RPMI7951 (cell line): ENCODE measurements at regions not wholly inside any gene's neighbourhood (a gene's known extent, or its start where the extent isn't known, plus 50 kb on each side); places are given as distances from the start of the nearest gene placed in this dataset.
"Not testable (repeated sequence)": the region's sequence is repeated elsewhere in the genome, so short reads cannot be mapped to it uniquely, and the experiment has no call there.

Source experiments
- DNase-seq: peaks from one replicate; pipeline ENCODE4 v3.0.0-alpha.2; 2012; ENCODE audit warnings: low read depth

DNA sequence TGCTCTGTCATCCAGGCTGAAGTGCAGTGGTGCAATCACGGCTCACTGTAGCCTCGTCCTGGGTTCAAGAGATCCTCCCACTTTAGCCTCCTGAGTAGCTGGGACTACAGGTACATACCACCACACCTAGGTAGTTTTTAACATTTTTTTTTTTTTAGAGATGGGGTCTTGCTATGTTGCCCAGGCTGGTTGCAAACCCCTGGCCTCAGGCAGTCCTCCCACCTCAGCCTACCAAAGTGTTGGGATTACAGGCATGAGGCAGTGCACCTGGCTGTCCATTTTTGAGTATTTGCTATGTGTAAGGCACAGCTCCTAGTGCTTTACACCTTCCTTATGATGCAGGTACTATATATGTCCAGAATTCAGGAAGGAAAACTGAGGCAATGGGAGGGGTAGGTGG lies 138.8 kb upstream of the ZNF536 start:
- DNase-seq = no peak

DNA sequence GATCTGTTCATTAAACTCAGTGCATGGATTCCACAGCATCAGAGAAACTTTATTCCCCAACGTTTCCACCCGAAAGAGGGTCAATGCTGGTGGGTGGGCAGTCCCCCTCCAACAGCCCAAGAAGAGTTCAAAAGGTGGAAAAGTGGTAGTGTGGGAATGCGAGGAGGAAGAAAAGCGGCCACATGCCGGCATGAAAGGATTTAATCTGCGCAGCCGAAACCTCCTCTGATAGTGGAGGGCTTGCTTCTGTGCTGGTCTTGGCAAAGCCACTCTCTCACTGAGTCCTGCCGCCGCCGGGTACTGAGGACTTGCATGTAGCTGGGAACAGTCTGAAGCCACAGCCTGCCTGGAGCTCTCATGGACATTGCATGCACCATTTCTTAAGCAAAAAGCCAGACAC lies 136.2 kb upstream of the ZNF536 start:
- no peak for DNase-seq

DNA sequence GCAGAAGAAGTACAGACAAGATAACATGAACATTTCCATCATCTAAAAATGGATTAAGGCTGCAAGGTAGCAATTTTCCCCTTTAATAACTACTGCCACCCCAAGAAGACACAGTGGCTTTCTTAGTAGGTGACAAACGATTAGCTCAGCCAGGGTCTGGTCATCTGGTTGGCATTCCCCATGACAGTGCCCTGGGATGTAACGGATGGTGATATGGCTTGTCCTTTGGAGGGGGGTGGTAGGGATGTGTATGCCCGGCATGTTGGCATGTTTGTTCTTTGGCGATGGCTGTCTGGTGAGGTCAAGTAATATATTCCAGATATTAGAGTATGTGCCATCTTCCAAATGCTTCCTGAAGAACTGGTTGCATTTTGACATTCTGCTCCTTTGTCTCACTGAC lies 135.6 kb upstream of the ZNF536 start:
- DNase-seq = no peak

DNA sequence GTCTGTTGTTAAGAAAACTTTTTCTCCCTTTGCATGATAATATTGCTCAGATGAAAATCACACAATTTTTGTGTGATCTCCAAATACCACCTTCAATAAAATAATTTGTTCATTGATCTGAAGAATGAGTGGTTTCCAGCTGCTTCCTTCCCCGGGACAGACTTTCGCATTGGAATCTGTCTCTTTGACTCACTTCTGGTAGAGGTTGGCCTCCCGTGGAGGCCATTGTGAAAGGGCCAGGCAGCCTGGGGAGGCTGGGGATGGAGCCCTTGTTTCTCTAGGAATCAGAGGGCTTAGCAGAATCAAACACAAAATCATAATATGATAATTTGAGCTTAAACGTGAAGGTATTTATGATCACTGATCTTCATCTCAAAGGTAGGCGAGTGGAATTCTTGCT lies 135.0 kb upstream of the ZNF536 start:
- DNase-seq = no peak

DNA sequence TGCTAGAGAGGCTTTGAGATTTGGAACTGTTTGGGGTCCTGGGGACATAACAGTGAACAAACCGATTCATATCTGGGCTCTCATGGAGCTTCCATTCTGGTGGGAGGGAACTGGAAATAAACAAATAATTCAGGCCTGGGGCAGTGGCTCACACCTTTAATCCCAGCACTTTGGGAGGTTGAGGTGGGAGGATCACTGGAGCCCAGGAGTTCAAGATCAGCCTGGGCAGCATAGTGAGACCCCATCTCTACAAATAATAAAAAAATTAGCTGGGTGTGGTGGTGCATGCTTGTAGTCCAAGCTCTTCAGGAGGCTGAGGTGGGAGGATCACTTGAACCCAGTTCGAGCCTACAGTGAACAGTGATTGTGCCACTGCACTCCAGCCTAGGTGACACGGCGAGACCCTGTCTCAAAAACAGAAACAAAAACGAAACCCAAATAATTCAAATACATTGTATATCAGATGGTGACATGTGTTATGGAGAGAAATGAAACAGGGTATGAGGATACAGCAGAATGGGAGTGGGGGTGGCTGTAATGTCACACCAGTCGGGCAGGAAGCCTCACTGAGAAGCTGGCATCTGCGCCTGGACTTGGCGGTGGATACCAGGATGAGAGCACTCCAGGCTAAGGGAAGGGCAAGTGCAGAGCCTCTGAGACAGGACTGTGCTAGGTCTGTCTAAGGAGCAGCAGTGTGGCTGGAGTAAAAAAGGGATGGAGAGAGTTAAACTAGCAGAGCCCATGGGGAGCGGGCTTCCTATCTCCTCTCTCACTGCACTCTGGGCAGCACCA lies 131.1 kb upstream of the ZNF536 start:
- DNase-seq = no peak

DNA sequence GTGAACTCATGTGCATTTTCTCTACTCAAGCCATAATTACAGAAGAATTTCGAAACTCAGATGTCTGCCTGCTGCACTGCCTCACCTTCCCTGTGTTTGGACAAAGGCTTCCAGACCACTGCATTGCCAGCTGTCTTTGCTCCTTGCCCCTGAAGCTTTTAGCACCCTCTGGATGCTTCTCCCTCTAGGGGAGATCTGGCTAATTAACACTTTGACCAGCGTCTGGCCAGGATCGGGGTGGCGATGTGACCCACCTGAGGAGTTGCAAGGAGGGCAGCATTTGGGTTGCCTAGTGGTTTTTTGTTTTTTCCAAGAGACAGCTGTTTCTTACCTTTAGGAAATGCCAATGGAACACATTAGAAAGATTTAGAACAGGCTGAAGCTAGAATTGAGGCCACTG lies 127.7 kb upstream of the ZNF536 start:
- no peak for DNase-seq

DNA sequence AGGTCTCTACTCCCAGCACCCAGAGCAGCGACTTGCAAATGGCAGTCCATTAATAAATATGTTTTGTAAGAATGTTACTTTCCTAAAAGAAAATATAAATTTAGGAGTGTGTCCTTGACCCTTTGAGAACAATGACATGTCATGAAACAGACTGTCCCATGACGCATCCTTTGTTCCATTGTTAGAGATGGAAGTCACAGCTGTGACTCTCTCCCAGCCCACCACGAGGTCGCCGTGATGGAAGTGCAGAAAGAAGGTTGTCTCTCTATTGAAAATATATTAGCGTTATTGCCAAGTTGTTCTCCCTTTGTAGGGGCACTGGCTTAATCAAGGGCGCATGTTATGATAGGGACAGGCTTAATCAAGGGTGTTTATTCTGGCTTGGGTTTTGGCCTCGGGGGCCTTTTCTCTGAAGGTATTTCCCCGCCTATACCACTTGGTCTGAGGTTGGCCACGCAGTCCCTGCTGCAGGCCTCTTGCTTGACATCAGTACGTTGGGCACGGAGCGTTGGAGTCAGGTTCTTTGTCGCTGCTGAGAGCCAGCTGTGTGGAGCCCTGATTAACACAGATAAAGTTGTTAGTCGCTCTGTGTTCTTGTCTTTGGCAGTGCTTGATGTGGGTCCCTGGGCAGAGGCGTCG lies 126.7 kb upstream of the ZNF536 start:
- DNase-seq = no peak

DNA sequence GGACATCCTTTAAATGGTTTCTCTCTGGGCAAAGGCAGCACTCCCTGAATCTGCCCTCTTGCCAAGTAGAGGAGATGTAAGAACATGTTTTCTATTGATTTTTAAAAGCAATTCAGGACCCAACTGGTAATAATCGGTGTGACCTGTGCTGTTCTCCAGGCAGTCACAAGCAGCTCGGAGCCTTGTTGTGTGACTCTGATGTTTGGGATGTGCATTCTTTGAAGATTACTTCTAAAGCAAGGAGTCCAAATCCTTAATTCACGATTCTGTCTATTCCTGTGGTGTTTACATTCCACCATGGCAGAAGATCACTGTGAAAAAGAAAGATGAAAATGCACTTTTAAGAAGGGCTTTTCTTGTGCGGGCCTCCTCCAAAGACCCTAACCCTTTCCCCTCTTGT lies 122.3 kb upstream of the ZNF536 start:
- DNase-seq = no peak

DNA sequence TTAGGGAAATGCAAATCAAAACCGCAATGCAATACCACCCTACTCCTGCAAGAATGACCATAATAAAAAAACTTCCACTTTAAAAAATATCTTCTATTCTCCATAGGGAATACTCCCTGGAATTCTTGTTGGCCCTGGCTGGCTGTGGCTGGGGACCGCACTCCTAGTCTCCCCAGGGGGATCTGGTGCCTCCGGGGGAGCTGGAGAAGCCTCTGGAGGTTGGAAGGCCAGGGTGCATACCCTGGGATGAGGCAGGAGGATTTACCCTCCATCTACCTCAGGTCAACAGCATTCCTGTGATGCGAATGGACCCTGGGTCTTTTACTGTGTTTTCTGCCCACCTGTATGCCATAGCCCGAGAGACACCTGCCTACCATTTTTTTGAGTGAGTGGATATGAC lies 120.0 kb upstream of the ZNF536 start:
- no peak for DNase-seq

DNA sequence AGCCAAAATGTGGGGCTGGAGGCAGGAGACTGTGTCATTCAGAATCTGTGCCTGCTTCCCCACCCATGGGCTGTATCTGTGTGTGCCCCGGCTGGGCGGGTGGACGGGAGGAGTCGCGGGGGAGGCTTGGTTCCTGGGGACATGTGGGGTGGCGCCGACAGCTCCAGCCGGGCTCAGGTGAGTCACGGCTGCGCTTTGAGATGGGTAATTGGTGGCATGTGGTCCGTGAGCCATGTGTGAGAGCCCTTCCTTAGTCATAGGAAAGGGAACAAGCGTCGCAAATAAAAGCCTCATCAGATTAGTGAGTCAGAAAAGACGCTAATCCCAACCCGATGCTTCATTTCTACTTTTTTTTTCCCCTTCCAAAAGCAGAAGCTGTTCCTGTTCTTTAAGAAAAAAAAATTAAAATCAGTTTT lies 118.6 kb upstream of the ZNF536 start:
- DNase-seq = peak; percentile 31

DNA sequence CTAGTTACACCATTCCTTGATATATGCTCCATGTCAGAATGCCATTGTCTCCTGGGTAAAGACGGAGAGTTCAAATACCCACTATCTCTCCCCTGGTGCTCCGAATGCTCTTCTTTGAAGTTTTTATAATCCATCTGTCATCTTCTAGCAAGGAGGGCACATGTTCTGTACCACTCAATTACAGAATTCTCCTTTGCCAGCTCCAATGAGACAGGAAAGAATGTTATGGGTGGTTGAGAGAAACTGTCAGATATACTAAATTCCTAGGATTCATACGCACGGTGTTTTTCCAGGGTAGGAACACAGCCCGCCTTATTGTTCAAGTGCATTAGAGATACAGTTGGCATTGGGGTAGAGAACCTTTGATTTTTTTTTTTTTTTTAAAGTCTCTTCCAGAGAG lies 118.0 kb upstream of the ZNF536 start:
- no peak for DNase-seq

DNA sequence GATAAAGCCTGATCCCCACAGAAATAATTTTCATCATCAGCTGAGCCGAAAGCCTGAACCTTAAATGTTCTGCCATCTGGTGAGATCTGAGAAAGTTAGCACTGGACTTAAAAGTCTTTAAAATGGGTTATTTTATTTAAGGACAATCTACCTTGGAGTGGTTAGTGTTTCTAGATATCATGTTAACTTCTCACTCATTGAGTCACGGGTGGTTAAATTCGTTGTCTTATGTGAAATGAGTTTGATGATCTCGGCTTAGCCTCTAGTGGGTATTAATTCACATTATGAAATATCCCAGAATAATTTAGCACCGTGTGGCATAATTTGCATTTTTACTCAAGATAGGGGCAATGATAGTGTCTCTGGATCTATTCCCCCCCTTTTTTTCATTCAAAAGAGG lies 117.4 kb upstream of the ZNF536 start:
- no peak for DNase-seq

DNA sequence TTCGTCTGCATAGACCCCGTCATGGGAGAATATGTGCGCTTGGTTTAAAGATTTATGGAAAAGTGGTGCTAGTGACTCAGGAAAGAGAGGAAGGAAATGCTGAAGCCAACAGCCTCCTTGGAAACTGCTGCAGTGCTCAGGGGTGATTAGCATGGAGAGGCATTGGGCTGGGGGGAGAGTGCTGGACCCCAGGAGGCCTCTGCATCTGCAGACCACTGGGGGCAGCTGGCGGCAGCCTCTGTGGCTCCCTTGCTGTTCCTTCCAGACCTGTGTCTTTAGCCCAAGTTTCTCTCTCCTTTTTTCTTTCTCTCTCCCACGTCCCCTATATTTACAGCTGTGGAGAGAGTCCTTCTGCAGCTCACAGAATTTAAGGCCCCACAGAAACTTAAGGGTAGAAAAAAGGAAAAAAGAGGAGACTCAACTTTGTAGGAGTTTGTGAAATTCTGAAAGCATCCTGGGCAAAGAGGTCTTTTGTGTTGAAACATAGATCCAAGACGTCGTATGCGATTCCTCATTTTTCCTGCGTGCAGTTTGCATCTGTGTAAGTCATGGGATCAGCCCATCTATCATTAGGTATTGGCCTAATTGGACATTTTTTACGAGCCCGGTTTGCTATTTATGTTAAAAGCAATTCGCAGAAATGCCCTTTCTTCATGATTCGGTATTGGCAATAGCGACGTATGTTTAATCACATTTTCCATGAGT lies 116.2 kb upstream of the ZNF536 start:
- DNase-seq = no peak

DNA sequence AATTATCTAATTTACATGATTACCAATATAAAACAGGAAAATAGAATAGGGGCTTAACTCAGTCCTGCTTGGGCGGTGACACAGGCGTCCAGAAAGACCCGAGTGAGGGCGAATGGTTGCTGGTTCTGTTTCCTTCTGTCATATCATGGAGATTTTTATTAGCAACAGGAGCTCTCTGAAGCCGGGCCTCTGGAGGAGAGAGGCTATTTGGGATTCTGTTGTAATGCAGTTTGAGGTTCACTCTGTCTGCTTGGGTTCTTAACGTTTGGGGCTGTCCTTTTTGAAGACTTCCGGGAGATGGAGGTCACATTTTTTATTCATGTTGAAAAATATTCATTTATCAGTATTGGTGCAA lies 115.7 kb upstream of the ZNF536 start:
- DNase-seq = no peak

DNA sequence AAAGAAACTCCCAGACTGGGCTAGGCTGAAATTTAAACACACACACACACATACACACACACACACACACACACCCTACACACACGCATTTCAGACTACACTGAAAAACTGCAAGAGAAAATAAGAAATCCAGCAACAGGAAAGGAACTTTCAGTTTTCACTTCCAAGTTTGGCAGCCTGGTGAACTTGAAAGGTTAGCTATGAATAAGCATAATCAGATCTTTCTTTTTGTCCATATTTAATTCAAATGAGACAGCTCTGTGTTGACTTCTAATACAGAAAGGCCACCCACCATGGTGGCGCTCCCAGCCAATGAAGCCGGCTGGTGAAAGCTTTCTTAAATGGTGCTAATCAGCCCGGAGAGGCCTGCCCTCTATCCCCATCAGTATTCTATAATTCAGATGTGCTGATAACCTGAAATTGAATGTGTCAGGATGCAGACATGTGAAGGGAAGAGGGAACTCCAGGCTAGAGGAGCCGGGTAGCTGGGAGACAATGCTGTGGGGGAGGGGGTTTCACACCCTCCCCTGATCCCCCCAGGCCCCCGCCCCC lies 108.3 kb upstream of the ZNF536 start:
- DNase-seq = no peak

DNA sequence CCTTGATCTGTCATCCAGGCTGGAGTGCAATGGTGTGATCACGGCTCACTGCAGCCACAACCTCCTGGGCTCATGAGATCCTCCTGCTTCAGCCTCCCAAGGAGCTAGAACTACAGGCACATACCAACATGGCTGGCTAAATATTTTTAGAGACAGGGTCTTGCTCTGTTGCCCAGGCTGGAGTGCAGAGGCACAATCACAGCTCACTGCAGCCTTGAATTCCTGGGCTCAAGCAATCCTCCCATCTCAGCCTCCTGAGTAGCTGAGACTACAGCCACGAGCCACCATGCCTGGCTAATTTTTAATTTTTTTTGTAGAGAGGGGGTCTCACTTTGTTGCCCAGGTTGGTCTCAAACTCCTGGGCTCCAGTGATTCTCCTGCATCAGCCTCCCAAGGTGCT lies 106.3 kb upstream of the ZNF536 start:
- DNase-seq = not testable (repeated sequence)

DNA sequence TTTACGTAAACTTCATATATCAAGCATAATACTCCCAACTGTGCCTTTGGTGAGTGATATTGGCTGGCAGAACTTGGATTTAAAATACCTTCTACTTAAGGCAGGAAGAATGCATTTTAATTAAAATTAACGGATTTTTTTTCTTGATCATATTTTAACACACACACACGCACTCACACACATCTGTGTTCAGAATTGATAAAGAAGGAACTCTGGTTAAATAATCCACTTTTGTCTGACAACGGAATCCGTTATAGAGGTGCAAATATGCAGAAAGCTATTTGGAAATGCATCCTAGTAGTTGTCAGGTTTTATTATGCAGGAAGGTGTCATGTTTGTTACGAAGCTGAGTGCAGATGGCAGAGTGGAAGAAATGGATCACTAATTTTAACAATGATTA lies 105.5 kb upstream of the ZNF536 start:
- no peak for DNase-seq

DNA sequence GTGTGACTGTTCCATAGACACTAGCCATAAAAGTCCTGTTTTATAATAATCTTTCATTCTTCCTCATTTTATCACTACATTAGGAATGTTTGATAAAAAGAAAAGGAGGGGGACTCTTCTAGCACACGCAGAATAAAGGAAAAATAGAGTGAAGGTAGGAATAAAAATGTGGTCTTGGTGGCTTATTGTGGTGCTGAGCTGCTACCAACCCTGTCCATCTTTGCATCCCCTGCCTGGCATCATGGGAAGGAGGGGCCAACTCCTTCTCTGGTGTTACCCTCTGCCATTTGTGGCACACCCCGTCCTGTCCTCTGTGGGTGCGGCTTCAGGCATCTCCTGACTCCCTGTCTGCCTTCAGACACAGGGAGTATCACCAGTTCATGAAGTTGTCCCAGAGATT lies 104.9 kb upstream of the ZNF536 start:
- DNase-seq = no peak

DNA sequence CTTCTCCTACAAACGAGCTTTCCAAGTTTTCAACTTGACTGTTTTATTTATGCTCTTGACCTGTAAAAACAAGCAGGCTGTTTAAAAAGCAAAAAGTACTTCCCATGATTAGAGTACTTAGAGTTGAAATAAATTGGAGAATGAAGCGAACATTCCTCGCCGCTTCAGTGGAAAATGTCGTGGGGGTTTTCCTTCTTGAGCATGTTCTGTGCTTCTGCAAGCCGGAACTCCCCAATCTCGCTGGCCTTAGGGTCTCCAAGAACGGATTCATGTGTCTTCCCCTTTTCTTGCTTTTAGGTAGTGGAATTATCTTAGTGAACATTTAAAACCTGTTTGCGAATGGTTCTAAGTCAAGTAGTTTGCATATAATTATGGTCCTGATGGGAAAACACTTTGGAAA lies 103.6 kb upstream of the ZNF536 start:
- DNase-seq = no peak

DNA sequence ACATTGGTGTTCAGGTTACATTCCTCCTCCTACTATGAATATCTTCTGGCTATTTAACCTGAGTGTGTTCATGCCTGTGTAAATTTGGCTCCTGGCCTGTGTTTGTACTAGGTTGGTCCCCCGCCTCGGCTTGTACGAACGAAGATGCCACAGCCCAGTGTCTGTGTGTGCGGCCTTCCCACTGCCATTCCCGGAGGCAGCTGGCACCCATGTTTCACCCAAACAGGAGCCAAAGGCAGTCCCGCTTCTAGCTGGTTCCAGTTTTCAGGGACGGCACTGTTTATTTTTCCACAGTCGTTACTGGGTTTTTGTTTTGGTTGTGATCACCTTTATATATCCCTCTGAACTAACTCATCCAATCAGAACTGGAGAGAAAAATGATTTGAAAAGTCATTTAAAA lies 102.5 kb upstream of the ZNF536 start:
- DNase-seq = no peak

DNA sequence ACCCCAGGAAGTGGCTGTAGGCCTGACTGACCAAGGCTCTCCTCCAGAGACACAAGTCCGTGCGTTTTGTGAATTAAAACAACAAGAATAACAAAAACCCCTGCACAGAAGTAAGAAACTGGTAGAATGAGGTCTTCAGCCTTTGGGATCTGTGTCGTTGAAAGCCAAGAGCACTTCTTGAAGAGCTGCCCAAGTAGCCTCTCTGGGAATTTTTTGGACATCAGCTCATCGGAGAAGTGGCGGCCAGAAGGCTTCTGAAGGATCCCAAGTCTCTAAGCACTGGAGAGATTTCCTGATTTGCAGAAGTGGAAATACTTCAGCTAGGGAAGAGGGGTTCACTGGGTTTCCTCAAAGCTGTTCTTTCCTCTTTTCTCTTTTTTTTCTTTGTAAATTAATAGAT lies 100.4 kb upstream of the ZNF536 start:
- no peak for DNase-seq

DNA sequence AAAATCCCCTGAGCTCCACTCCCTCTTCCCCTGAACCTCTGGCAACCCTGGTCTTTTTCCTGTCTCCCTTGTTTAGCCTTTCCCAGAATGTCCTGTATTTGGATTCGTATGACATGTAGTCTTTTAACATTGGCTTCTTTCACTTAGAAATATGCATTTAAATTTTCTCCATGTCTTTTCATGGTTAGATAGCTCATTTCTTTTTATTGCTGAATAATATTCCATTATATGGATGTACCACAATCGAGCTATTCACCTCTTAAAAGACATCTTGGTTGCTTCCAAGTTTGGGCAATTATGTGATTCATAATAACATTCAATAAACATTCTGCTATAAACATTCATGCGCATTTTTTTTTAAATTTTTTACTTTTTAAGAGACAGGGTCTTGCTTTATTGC lies 99.6 kb upstream of the ZNF536 start:
- no peak for DNase-seq

DNA sequence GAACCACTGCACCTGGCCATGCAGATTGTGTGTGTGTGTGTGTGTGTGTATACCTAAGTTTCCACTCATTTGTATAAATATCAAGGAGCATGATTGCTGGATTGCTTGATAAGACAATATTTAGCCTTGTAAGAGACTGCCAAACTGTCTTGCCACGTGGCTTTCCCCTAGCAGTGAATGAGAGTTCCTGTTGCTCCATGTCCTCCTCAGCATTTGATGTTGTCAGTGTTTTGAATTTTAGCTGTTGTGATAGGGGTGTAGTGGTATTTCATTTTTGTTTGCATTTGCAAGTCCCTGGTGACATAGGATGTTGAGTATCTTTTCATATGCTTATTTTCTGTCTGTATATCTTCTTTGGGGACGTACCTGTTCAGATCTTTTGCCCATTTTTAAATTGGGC lies 99.0 kb upstream of the ZNF536 start:
- no peak for DNase-seq
